GM18858 (cell line): ENCODE measurements at regions not wholly inside any gene's neighbourhood (a gene's known extent, or its start where the extent isn't known, plus 50 kb on each side); places are given as distances from the start of the nearest gene placed in this dataset.
"Not testable (repeated sequence)": the region's sequence is repeated elsewhere in the genome, so short reads cannot be mapped to it uniquely, and the experiment has no call there.

Source experiments
- ATAC-seq: cut with Tn5 transposase; IDR thresholded peaks from one replicate; pipeline ENCODE4 v1.9.1; 2021; ENCODE audit not compliant: unreplicated experiment

DNA sequence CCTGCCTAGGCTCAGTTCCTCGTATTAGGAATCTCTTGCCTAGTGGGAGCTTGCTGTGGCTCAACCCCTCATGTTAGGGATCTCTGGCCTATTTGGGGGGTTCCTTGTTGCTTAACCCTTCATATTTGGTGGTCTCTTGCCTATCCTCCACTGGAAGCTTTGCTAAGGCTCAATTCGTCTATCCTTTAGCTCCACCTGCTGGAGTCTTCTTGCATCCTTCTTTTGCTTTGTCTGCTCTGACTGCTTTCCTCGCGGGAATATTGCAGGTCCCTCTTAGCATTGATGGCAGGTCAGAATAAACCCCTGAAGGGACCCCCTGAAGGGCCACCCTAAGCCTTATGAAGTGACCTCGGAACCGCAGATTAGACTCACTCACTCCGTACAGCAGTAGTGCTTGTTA is 203.0 kb upstream of the TBX18 start:
- ATAC-seq: no peak

DNA sequence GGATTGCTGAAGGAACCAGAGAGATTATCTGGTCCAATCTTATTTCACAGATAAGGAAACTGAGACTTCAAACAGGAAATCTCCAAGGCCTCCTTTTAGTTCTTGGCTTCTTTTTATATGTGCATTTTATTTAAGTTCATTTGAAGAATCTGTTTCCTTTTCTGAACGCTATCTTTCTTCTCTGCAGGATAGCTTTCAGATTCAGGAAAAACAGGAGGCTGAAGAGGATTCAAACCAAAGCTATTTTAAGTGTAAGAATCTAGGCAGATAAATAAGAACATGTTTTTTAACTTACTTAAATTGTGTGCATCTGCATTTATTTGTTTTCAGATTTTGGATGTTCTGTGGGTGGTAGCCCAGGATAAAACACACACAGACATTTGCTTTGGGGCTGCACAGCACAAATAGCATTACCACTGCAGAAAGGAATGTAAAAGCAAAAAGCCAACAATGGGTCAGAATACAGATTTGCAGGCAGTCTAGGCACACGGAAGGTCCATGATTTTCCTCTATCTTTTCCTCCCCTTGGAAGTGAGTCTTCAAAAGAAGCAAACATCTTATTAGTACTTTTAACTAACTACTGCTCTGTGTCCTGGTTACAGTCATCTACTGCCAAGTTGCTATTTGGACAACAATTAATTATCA is 188.8 kb upstream of the TBX18 start:
- no peak for ATAC-seq

DNA sequence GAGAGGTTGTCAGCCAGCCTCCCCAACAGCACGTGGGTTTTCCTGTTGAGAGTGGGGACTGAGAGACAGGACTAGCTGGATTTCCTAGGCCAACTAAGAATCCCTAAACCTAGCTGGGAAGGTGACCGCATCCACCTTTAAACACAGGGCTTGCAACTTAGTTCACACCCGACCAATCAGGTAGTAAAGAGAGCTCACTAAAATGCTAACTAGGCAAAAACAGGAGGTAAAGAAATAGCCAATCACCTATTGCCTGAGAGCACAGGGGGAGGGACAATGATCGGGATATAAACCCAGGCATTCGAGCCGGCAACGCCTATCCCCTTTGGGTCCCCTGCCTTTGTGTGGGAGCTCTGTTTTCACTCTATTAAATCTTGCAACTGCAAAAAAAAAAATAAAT is 180.5 kb upstream of the TBX18 start:
- not testable (repeated sequence) for ATAC-seq

DNA sequence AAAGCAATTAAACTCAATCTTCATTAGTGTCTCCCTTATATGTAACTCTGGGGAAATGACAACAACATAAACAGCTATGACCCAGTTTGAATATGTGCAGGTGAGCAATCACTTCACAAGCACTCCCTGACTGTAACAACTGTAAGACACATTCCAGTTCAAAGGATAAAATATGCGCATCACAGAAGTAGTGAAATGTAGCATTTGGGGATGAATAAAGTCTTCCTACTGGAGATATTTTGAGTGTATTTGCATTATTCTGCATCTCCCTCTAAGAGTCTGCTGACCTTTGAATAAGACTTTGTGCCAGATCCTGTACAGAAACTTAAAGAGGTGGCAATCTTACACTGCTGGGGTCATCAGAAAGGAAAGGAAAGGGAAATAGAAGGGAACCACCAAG is 179.5 kb upstream of the TBX18 start:
- no peak for ATAC-seq

DNA sequence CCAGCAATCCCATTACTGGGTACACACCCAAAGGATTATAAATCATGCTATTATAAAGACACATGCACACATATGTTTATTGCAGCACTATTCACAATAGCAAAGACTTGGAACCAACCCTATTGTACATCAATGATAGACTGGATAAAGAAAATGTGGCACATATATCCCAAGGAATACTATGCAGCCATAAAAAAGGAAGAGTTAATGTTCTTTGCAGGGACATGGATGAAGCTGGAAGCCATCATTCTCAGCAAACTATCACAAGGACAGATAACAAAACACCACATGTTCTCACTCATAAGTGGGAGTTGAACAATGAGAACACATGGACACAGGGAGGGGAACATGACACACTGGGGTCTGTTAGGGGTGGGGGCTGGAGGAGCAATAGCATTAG is 177.2 kb upstream of the TBX18 start:
- not testable (repeated sequence) for ATAC-seq

DNA sequence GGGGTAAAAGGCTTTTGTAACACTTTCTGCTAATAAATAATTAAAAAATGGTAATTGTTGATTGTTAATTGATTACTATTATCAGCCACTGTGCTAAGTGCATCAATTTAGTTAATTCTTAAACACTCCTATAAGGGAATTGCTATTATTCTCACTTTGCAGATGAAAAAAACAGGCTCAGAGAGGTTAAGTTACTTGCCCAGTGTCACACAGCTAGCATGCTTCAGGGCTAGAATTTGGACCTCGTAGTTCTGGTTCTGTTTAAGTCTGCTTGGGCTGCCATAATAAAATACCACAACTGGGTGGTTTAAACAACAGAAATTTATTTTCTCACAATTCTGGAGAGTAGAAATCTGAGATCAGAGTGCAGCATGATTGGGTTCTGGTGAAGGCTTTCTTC is 164.8 kb upstream of the TBX18 start:
- no peak for ATAC-seq

DNA sequence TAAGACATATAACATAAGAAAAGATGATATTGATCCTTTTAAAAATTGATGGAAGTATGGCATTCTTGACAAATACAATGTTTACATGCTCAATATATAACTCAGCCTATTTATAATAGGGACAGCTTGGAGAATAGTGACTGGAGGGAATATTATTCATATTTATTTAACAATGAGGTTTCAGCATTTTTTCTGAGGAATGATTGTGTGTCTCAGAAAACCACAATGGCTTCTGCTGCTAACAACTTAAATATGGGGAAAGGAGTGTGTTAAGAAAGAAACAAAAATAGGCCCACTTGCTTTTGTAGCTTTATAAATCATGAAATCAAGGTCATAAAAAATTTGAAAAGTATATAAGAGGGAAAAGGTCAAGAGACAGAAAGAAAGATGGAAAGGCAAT is 163.2 kb upstream of the TBX18 start:
- ATAC-seq: no peak

DNA sequence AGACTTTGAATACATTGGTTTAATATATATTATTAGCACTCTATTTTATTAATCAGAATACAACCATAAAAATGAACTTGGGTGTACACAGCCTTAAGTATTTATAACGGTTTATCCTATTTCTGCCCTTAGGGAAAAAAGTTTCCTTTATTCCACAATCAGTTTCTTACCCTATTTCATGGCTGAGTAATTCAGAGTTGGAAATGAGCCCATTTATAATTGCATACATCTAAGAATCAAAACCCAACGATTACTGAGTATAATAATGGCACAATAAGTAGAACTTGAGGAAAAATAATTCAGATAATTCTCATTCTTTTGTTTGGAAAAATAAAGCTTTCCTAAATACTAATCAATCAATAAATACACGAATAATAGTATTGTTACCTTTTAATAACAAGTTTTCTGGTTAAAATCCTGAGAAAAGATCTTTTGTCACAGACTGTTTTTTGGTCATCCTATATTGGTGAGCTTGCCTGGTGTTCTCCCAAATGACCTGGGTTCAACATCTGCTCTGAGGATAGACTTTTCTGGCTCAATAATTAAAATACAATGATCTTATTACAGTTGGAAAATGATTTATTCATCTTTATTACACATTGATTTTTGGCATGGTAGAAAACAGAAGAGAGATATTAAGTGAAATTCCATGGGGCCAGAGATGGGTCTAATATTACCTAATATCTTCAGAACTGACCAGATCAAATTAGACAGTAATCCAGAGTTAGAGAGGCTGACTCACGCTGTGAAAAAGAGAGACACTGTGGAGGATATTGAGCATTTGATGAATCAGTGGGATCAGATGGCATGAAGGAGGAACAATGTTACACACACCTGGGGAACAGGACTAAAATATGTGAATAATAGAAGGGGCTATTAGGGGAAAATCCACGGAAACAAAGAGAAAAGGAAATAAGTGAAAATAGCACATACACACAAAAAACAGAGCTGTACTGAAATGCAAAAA is 162.1 kb upstream of the TBX18 start:
- no peak for ATAC-seq

DNA sequence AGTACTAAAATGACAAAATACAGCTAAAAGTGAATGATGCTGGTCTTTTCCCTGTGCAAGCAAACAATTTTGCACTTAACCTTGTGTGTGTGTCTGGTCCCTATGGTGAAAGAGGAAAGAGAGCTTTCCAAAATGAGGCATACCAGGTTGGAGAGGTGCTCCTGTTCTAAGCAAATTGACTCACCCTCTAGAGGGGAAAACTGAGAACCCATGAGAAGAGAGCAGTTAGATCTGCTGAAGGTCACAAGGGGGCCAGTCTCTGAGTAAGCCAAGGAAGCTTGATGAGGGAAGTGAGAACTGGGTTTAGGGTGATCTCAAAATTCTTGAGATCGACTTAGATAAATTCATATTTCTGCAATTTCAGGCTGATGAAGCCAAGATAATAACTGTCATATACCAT is 157.5 kb upstream of the TBX18 start:
- ATAC-seq: no peak

DNA sequence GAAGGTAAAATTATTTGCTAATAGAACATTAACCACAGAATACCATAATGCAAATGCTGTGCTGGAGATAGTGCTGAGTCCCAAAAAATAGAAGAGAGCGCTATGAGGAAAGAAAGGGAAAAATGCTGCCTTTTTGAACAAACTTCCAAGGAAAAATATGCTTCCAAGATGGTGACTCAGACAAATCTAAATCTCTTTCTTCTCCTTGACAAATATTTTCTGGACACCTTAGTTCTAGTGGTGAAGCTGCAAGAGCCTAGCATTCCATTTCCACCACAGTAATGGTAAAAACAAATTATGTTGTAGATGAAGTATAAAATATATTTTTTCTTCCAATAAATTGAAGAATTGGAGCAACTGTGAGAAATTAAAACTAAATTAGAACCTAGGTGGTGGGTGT is 155.6 kb upstream of the TBX18 start:
- no peak for ATAC-seq

DNA sequence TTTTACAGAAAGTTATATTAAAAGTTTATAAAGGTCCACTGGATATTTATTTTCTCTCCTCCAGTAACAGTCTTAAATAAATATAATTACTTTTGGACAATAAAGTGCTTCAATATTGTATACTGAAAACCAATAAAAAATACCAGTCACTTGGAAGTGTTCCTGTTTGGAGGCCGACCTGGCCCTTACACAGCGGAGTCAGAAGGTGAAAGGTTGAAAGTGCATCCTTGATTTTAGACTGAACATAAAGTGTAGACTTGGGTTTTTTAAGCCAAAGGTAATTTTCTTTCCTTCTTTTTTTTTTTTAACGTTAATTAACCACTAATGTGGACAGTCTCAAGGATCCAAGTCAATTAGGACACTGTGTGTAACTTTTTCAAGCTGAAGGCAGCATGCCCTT is 152.3 kb upstream of the TBX18 start:
- no peak for ATAC-seq

DNA sequence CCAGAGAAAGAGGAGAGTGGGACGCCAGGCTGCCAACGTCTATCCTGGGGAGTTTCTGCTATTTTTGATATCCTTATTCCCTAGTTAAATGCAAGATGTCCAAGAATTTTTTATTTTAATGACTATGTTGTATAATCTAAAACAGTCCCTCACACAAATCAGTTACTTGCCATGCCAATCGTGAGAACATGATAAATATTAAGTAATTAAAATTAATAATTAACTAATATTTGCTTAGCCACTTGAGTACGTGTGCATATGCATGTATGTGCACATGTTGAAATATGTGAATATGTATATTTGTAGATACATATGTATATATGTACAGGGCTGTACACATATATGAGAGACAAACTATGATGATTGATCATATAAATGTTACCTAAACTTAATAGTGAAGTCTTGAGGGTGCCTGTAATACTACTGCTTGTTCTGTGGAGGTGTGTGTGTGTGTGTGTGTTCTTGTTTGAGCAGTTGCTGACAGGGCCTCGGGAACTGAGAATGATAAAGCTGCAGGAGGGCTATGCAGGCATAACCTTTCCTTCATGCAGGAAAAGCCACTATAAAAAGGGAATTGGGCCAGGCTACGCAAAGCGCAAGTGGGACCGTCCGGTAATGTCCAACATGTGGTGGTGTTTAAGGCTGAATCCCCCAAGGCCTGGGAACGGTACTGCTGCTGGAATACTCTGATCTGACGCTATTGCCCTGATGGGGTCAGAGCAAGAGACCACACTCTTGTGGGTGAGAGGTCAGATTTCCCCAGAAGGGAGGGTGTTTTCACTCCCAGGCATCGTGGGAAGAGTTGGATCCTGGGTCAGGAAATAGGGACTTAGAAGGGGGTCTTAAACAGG is 148.3 kb upstream of the TBX18 start:
- no peak for ATAC-seq

DNA sequence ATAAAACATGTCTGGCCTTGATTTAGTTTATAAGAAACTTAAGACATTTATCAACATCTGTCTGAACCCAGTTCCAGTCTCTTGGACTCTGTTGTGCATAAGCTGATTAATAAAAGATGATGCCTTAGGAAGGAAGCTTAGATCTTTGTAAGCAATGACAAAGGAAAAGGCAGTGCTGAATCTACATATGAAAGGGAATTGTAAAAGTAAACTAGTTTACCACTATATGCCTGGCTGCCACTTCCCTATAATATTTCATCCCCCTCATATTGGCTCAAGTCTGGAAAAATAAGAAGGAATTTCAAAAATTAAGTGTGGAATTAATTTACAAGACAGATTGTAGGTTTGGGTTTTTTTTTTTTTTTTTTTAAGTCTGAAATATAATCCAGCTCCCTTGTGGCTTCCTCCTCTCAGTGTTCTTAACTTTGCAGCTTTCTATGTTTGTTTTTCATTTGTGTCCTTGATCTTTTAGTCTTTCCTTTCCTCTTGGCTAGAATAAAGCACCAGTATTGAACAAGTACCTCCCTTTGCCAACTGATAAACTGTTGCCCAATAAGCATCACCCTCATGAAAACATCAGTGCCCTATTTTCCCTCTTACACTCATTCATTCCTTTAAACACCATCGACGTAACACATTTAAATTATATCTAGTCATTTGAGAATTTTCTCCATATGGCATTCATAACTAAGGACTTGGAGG is 146.7 kb upstream of the TBX18 start:
- ATAC-seq: no peak

DNA sequence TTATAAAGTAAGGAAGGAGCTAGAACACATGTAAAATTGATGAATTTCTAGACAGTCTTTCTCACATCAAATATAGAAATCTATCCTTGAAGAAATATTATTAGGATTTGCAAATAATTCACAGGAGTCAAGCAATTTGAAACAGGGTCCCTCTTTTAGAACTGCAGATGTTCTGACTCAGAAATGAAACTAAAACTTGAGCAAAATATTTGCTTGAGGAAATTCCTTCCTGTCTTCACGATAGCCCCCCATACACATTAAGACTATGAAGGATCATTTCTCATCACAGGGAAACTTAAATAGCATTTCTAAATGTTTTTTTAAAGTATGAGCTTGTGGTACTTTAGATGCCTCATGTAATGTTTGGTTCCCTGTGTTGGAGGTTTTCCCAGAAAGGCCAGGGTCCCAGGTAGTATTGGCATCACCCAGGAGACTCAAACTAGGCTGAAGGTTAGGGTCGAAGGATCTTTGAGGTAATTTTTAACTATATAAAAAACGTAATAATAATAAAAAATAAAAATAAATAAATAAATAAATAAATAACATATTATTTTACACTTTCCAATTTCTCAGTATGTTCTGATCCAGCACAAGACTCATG is 144.0 kb upstream of the TBX18 start:
- no peak for ATAC-seq

DNA sequence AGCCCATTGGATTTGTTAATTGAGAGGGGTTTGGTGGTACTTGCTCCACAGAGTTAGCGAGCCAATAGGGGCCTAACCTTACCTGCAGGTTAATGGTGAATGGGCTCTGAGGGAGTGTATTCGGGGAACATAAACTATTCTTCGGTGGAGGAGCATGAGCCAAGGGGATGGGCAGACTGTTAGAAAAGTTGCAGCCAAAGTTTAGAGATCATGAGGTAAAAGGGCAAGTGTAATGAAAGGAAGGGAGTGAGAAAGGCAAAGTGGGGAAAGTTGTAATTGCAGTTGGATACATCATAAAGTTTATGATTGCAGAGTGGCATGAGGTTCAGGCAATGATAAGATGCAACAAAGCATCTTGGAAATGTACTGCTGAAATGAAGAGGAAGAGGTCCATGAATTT is 142.1 kb upstream of the TBX18 start:
- ATAC-seq: no peak

DNA sequence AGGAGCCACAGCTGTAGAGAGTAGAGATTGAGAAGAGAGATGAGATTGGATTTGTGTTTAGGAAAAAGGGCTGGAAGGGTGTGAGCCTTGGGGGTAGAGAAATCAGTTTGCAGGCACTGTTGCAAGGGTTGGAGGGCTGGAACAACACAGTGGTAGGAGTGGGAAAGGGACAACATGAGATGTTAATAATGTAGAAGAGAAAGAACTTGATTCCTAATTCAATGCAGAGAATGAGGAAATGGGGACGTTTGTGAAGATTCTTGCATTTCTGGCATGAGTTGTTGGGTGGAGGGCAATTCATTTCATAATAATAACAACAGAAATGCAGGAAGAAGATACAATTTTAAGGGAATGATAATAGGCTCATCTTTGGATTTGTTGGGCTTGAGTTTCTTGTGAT is 141.4 kb upstream of the TBX18 start:
- no peak for ATAC-seq

DNA sequence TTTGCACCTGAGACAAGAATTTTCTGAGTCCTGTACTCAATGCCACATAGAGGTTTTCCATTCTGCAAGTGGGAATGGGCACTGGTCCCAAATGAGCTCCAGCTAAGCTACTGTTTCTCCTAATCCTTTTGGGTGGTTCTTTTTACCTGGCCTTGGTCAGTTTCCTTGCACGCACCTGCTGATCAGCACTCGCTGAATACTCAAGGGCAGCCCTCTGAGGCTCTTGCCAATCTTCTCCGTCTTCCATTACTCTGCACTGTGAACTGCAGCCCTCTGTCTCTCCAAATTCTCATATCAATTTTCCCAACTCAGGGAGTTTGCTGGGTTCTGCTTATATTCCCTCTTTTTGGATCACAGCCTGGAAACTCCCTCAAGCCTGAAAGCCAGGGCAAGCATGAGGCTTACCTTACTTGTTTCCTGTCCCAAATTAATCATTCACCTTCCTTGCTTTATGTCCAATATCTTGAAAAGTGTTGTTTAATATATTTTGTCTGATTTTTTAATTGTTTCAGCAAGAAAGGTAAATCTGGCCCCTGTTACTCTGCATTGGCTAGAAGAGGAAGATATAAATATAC is 138.0 kb upstream of the TBX18 start:
- no peak for ATAC-seq

DNA sequence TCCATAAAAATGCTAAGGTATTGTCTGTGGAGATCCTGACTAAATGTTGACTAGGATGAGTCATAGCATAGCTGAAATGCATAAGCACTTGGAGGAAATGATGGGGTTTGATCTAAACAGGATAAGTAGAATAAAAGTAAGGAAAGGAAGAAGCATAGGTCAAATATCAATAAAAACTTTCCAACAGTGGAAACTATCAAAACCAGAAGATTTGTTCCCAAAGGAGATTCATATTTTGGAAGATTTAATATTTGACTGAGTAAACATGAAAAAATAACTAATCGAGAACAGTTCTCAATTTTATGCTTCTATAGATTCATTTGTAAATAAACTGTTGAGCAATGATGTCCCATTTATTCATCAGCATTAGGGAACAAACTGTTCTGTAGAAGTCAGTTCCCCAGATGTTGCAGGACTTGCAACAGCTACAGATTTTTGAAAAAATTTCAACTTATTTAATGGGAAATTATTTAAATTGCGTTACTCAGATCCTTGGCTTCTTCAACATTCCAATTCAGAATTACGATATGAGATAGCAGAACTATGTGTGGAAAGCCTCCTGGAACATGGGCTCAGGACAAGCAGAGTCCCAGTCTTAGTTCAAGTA is 133.7 kb upstream of the TBX18 start:
- ATAC-seq: no peak

DNA sequence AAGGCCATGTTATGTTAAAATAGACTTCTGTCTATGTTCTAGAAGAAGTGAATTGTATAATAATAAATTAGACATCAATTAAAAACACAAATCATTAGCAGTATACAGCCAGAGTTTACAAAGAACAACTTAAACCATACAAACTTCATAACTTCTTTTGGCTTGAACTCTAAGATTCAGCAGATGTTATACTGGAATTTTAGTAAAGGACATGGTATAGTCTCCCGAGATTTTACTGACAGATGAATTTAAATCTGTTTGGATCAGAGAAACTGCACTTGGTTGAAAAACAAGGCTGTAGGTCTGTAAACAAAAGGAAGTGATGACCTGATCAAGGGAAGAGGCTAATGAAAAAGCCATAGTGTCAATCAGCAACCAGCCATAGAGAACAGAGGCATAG is 132.6 kb upstream of the TBX18 start:
- no peak for ATAC-seq

DNA sequence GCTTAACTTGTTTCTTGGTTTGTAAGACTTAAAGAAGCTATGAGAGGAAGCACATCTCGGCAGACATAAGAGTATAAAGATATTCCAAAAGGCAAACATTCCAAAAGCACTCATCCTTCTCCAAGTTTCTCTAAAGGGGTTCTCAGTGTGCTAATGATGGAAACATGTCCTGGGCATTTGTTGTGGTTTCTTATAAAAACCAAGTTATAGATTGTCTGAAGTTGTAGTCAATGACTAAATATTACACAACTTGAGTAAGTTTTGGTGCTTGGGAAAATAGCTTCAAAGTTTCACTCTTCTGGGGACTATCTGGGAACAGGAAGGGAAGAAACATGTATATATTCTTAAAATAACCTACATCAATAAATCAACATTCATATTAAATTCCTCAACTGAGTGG is 128.3 kb upstream of the TBX18 start:
- ATAC-seq: no peak
